Muscle layer of colon (tissue), 2 donors: ENCODE measurements at regions not wholly inside any gene's neighbourhood (a gene's known extent, or its start where the extent isn't known, plus 50 kb on each side); places are given as distances from the start of the nearest gene placed in this dataset.

Experiments
- H3K27ac ChIP-seq: one replicate; pipeline ENCODE4 v1.7.0; 2013; ENCODE audit warnings: low read depth, mild to moderate bottlenecking, low read length, moderate library complexity
- H3K27me3 ChIP-seq, 2 donors: one replicate each; pipeline ENCODE4 v1.7.0; 2013; ENCODE audit warnings: low read length in 2 of 2, mild to moderate bottlenecking in 2 of 2; ENCODE audit not compliant: insufficient read depth in 2 of 2, control insufficient read depth in 1 of 2
- H3K36me3 ChIP-seq: one replicate; pipeline ENCODE4 v1.7.0; 2013; ENCODE audit warnings: mild to moderate bottlenecking, low read length; ENCODE audit not compliant: insufficient read depth
- H3K4me1 ChIP-seq: one replicate; pipeline ENCODE4 v1.7.0; 2013; ENCODE audit warnings: mild to moderate bottlenecking, low read length; ENCODE audit not compliant: insufficient read depth
- H3K4me3 ChIP-seq, 2 donors: one replicate each; pipeline ENCODE4 v1.7.0; 2013; ENCODE audit warnings: low read length in 2 of 2, low read depth in 1 of 2, mild to moderate bottlenecking in 1 of 2, moderate library complexity in 1 of 2
- H3K9ac ChIP-seq: one replicate; pipeline ENCODE4 v1.7.0; 2013; ENCODE audit warnings: low read length
- H3K9me3 ChIP-seq: one replicate; pipeline ENCODE4 v1.7.0; 2013; ENCODE audit warnings: mild to moderate bottlenecking, low read length
- donor health status: abdominal sarcoma.
- donor health status: Adenocarcinoma of cecum.

DNA sequence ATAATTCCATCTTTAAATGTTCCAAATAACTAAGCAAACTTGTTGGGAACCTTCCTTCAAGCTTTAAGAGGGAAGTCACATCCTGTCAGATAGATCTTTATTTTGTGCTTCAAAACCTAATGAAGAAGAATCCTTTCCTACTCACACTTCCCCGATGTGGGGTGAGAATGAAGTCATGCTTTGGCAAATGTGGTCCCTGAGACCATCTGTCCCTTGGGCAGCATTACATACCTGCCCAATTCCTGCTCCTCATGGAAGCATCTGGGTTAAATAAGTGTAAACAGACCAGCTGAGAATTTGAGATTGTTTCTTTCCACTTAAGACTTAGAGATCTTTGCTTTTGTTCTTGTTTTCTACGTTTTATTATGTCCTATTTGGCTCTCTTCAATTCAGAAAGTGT, 606.0 kb upstream of the TMEM132C start:
- H3K9me3 ChIP-seq = no peaks in the 10 kb centered on the region
- H3K9ac ChIP-seq = no peak overlapping the region
- no peaks in the 10 kb centered on the region for H3K36me3 ChIP-seq
- no peaks in the 10 kb centered on the region for H3K27me3 ChIP-seq
- no peak overlapping the region for H3K27ac ChIP-seq
- no peak overlapping the region for H3K4me3 ChIP-seq
- no peaks in the 10 kb centered on the region for H3K4me1 ChIP-seq

DNA sequence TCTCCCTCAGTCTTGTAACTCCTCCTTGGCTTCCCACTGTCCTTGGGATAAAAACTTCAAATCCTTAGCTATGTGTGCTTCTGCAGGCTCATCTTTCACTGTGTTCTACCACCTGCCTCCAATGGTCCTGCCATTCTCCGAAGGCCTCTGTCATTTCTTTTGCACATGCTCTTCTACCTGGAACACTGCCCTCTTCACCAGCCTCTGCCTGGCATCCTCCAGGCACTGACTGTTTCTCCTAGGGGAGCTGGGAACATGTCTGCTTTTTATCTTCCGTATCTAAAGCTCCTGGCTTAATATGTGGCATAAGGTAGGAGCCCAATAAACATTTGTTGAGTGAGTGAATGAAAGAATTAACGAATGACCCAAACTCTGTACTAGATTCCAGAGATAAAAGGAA, 603.3 kb upstream of the TMEM132C start:
- H3K36me3 ChIP-seq = no peaks in the 10 kb centered on the region
- H3K27me3 ChIP-seq = no peaks in the 10 kb centered on the region
- H3K27ac ChIP-seq = no peak overlapping the region
- no peaks in the 10 kb centered on the region for H3K9me3 ChIP-seq
- no peaks in the 10 kb centered on the region for H3K4me1 ChIP-seq
- H3K9ac ChIP-seq = no peak overlapping the region
- no peak overlapping the region for H3K4me3 ChIP-seq

DNA sequence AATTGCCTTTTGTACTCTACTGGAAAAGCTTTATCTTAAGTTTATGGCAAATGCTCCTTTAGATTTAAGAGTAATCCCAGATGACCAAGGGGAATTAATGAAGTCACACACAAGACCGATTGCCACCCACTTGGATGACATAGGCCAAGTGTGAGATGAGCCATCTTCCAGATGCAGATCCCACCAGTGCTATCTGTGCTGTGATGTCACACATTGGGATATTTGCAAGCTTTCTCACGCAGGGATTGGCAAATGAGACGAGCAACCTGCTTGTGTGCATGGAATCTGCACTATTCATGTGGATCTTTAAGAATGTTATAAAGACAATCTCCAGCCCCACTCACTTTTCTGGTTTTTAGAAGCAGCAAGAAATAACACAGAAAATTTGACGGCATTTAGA, 602.1 kb upstream of the TMEM132C start:
- H3K4me1 ChIP-seq = no peaks in the 10 kb centered on the region
- no peaks in the 10 kb centered on the region for H3K9me3 ChIP-seq
- H3K27ac ChIP-seq = no peak overlapping the region
- H3K9ac ChIP-seq = no peak overlapping the region
- no peak overlapping the region for H3K4me3 ChIP-seq
- H3K27me3 ChIP-seq = no peaks in the 10 kb centered on the region
- no peaks in the 10 kb centered on the region for H3K36me3 ChIP-seq

DNA sequence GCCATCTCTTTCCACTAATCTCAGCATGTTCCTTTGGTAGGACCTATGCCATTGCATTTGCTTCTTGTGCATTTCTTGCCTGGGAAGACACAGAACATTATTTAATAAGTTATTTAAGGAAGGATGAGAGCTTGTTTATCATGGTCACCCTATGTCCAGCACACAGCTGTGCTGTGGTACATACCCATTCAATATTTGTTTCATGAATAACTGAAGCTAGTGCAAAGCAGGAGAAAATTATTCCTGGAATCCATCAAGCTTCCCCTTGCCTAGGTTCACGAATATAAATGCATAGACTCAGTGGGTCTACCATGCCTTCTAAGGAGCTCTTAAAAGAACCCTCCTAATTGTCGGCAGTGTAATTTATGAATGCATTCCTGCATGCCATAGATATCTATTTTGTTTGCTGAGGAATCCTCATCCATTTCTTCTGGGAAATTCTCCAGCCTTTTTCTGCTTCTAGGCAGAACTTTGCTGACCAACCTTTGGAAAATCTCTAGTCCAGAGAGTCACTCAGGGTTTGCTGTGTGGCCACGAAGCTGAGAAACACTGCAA, 599.8 kb upstream of the TMEM132C start:
- no peak overlapping the region for H3K27ac ChIP-seq
- no peaks in the 10 kb centered on the region for H3K27me3 ChIP-seq
- no peaks in the 10 kb centered on the region for H3K9me3 ChIP-seq
- H3K9ac ChIP-seq = no peak overlapping the region
- H3K36me3 ChIP-seq = no peaks in the 10 kb centered on the region
- H3K4me1 ChIP-seq = no peaks in the 10 kb centered on the region
- no peak overlapping the region for H3K4me3 ChIP-seq

DNA sequence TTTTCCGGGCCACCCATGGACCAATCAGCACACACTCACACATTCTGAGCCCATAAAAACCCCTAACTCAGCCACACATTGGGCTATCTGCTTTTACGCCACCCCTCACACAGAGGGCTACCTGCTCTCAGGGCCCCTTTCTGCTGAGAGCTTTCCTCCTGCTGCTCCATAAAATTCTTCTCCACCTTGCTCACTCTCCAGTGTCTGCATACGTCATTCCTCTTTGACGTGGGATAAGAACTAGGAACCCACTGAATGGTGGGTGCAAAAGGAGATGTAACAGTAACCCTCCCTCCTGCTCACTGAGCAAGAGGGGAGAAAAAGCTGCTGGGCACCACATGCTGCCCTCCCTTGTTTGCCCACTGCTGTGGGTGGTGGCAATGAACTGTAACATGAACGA, 596.7 kb upstream of the TMEM132C start:
- H3K9me3 ChIP-seq = no peaks in the 10 kb centered on the region
- no peaks in the 10 kb centered on the region for H3K4me1 ChIP-seq

DNA sequence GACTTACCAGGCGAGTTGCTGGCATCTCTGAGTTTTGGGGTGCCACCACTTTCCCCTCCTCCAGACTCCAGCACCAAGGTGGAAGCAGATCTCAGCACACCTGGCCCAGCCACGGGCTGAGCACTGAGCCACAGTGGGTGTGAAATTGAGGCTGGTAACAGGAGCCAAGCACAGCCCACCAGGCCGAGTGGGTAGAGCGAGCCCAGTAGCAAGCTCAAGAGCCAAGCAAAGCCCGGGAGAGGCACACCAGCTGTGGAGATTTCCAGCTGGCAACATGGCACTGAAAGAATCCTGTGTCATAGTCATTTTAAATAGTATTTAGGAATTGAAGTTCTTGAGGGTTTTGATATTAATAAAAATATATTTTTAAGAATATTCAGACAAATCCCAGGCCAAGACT, 596.2 kb upstream of the TMEM132C start:
- Histone ChIP-seq H3K9me3 (no peaks in the 10 kb centered on the region), H3K4me3 (no peak overlapping the region), H3K27ac (no peak overlapping the region), H3K9ac (no peak overlapping the region), H3K4me1 (no peaks in the 10 kb centered on the region), H3K27me3 (no peaks in the 10 kb centered on the region), H3K36me3 (no peaks in the 10 kb centered on the region)

More for the DNA sequence above, 596.7 kb upstream of the TMEM132C start:
- Histone ChIP-seq H3K4me3 (no peak overlapping the region), H3K36me3 (no peaks in the 10 kb centered on the region), H3K9ac (no peak overlapping the region), H3K27me3 (no peaks in the 10 kb centered on the region), H3K27ac (no peak overlapping the region)

DNA sequence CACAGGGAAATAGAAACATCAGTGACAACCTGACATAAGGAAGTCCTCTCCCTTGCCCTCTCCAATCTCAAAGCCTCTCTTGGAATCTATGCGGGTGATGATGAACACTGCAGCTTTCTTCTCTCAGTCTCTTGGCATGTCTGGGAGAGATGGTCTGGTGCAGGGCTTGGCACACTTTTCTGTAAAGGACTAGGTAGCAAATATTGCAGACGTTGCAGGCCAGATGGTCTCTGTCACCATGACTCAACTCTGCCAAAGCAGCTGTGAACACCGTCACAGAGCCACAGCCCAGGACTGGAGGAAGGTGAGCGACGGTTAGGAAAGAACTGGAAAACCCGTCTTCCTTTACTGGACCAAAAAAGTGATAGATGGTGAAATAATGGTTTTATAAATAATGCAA, 591.0 kb upstream of the TMEM132C start:
- Histone ChIP-seq H3K36me3 (no peaks in the 10 kb centered on the region), H3K4me3 (no peak overlapping the region), H3K9ac (no peak overlapping the region), H3K27me3 (no peaks in the 10 kb centered on the region), H3K9me3 (no peaks in the 10 kb centered on the region), H3K4me1 (no peaks in the 10 kb centered on the region), H3K27ac (no peak overlapping the region)

DNA sequence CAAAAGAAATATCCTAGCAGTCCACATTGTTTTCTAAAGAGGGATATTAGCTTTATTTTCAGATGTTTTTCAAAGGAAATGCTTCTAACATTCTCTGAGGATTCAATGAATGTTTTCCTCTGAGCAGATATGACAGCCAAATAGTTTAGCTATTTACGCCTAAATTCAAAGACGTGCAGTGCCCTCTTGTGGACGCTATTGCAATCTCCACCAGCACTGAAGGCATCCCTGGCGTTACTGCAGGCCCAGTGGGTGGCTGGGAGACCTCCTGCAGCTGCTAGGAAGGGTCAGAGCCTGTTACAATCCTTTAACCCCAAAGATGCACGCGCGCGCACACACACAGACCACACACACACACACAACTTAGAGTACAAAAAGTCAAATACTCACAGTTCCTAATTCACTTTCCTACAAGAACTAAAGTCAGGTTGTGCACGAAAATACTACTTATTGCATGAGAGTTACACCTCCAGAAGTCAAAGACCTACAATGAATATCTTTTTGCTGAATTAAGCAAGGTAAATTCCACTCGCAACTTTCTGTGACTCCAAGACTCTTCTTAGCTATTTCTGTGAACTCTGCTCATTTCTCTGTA, 589.3 kb upstream of the TMEM132C start:
- Histone ChIP-seq H3K4me1 (no peaks in the 10 kb centered on the region), H3K36me3 (no peaks in the 10 kb centered on the region), H3K4me3 (no peak overlapping the region), H3K9ac (no peak overlapping the region), H3K27me3 (no peaks in the 10 kb centered on the region), H3K27ac (no peak overlapping the region), H3K9me3 (no peaks in the 10 kb centered on the region)

DNA sequence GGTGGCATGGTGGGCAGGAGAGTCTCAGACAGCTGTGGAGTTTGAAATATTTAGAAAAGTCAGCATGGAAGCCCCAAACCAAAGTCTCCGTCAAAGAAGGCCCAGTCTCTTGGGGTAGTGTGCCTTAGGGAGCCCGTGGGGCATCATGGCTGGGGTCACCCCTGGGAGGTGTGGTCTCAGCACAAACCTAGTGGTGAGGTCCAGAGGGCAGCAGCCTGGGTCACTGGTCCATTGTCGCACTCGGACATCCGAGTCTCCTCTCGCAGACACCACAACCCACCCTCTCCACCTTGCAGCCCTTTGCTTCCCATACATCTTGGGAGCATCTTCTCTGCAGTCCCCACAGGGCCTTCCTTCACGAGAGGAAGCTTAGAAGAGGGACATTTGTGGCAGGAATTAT, 588.0 kb upstream of the TMEM132C start:
- H3K4me3 ChIP-seq = no peak overlapping the region
- no peak overlapping the region for H3K27ac ChIP-seq
- no peak overlapping the region for H3K9ac ChIP-seq
- H3K4me1 ChIP-seq = no peaks in the 10 kb centered on the region
- no peaks in the 10 kb centered on the region for H3K36me3 ChIP-seq
- H3K27me3 ChIP-seq = no peaks in the 10 kb centered on the region
- no peaks in the 10 kb centered on the region for H3K9me3 ChIP-seq

DNA sequence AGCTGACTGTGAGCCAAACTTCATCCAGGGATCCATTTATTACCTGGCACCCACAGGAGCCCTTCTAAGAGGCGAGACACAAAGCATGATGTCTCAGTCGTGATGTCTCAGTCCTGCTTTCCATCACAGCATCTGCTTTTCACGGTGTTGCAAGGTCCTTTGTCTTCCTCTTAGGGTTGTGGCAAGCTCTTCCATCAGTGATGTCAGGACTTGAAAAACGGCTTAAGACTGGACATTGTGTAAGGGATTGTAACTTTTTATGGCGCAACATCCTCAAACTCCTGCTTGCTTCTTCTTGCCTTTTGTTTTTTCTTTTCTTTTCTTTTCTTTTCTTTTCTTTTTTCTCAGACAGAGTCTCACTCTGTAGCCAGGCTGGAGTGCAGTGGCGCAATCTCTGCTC, 586.5 kb upstream of the TMEM132C start:
- H3K4me1 ChIP-seq = no peaks in the 10 kb centered on the region
- no peak overlapping the region for H3K9ac ChIP-seq

DNA sequence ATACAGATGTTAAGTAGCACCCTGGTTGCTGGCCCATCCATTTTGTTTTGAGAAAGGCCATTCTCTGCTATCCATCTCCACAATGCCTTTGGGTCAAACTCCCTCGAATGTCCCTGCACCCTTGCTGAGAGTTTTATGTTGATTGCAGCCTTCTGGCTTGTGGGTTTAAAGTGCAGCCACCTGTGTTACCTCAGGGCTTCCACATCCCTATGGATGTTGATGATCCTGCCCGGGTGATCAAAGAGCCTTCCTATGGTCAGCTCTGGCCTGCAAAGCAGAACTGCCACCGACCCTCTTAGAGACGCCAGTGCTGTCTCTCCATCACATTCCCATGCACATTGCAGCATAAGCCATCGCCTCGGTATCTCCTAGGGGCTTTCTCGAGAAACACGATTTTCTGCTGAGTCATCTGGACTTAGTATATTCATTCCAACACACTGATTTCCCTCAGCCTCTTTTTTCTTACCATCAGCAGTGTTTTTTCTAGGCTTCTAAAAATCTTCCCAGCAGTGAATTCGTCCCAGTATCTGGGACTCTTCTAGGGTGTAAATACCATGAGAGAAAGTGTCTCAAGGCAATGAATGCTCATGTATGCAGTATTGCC, 585.7 kb upstream of the TMEM132C start:
- H3K9me3 ChIP-seq = no peaks in the 10 kb centered on the region
- no peaks in the 10 kb centered on the region for H3K27me3 ChIP-seq
- H3K36me3 ChIP-seq = no peaks in the 10 kb centered on the region
- no peak overlapping the region for H3K4me3 ChIP-seq
- no peaks in the 10 kb centered on the region for H3K4me1 ChIP-seq
- no peak overlapping the region for H3K27ac ChIP-seq
- H3K9ac ChIP-seq = no peak overlapping the region

More for the DNA sequence above, 586.5 kb upstream of the TMEM132C start:
- H3K4me3 ChIP-seq = no peak overlapping the region
- H3K36me3 ChIP-seq = no peaks in the 10 kb centered on the region
- H3K27ac ChIP-seq = no peak overlapping the region
- no peaks in the 10 kb centered on the region for H3K27me3 ChIP-seq
- no peaks in the 10 kb centered on the region for H3K9me3 ChIP-seq

DNA sequence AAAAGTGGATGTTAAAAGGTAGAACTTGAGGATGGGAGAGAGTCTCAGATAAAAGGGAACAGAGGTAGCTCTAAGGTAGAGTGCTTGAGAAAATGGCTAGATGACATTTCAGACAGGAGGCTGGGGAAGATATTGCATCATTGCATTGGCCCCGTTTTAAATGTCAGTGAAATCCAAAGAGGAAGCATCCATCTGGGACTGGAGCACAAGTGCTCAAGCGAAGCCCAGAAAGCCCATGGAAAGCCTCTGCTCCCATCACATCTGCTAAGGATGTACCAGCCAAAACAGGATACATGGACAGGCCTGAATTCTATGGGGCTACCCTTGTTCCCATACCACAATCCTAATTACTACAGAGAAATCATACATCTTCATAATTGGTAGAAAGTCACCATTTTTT, 581.5 kb upstream of the TMEM132C start:
- Histone ChIP-seq H3K4me3 (no peak overlapping the region), H3K9me3 (no peaks in the 10 kb centered on the region), H3K4me1 (no peaks in the 10 kb centered on the region), H3K27ac (no peak overlapping the region), H3K27me3 (no peaks in the 10 kb centered on the region), H3K36me3 (no peaks in the 10 kb centered on the region), H3K9ac (no peak overlapping the region)
